Mesenchymal stem cell (in vitro differentiated cells and primary cell): ENCODE measurements at regions not wholly inside any gene's neighbourhood (a gene's known extent, or its start where the extent isn't known, plus 50 kb on each side); places are given as distances from the start of the nearest gene placed in this dataset.
A peak's percentile ranks its signal among the peaks of the same experiment; 100 is the strongest.

Experiments used
- DNase-seq: peaks from one replicate; pipeline ENCODE4 v3.0.0-alpha.2; 2013
- H2AFZ ChIP-seq: one replicate; pipeline ENCODE4 v1.6.1; 2013; ENCODE audit warnings: low read depth, mild to moderate bottlenecking, control low read depth, inconsistent platforms, low read length, moderate library complexity
- H2AK5ac ChIP-seq: 2 replicates; pipeline ENCODE4 v1.6.1; 2013; ENCODE audit warnings: low read length, moderate library complexity, mild to moderate bottlenecking, inconsistent platforms; ENCODE audit not compliant: severe bottlenecking
- H2BK120ac ChIP-seq: one replicate; pipeline ENCODE4 v1.6.1; 2013; ENCODE audit warnings: low read depth, mild to moderate bottlenecking, inconsistent platforms, low read length, moderate library complexity
- H2BK12ac ChIP-seq, 2 experiments: one replicate each; pipeline ENCODE4 v1.6.1; 2013; ENCODE audit warnings: inconsistent platforms in 2 of 2, low read length in 2 of 2, mild to moderate bottlenecking in 2 of 2, moderate library complexity in 2 of 2, control low read depth in 1 of 2
- H2BK15ac ChIP-seq: one replicate; pipeline ENCODE4 v1.6.1; 2013; ENCODE audit warnings: mild to moderate bottlenecking, low read depth, inconsistent platforms; ENCODE audit not compliant: poor library complexity, severe bottlenecking
- H2BK5ac ChIP-seq: 2 replicates; pipeline ENCODE4 v1.6.1; 2013; ENCODE audit warnings: low read depth, mild to moderate bottlenecking, low read length, control low read depth, inconsistent platforms; ENCODE audit not compliant: poor library complexity, severe bottlenecking
- H3K14ac ChIP-seq, 2 experiments: one replicate each; pipeline ENCODE4 v1.6.1; 2013; ENCODE audit warnings: inconsistent platforms in 2 of 2, low read length in 2 of 2, control low read depth in 1 of 2, mild to moderate bottlenecking in 1 of 2, moderate library complexity in 1 of 2
- H3K18ac ChIP-seq, 2 experiments: one replicate each; pipeline ENCODE4 v1.6.1; 2013; ENCODE audit warnings: inconsistent platforms in 2 of 2, low read length in 2 of 2, control low read depth in 1 of 2, low read depth in 1 of 2, mild to moderate bottlenecking in 1 of 2
- H3K23ac ChIP-seq, 2 experiments: one replicate each; pipeline ENCODE4 v1.6.1; 2013; ENCODE audit warnings: inconsistent platforms in 2 of 2, low read length in 2 of 2, mild to moderate bottlenecking in 2 of 2, moderate library complexity in 2 of 2, control low read depth in 1 of 2
- H3K27ac ChIP-seq: 2 replicates; pipeline ENCODE4 v1.5.1; 2013; ENCODE audit warnings: mild to moderate bottlenecking, moderate library complexity, low read length, control low read depth, inconsistent platforms; ENCODE audit not compliant: poor library complexity, severe bottlenecking
- H3K27me3 ChIP-seq, 2 experiments: 2 replicates each; pipeline versions ENCODE4 v1.6.1 to v1.7.0; 2013; ENCODE audit warnings: low read length in 2 of 2, mild to moderate bottlenecking in 2 of 2, moderate library complexity in 2 of 2, control low read depth in 1 of 2, inconsistent platforms in 1 of 2; ENCODE audit not compliant: control insufficient read depth in 1 of 2, insufficient read depth in 1 of 2
- H3K36me3 ChIP-seq, 2 experiments: 2 replicates each; pipeline versions ENCODE4 v1.6.1 to v1.7.0; 2013; ENCODE audit warnings: low read length in 2 of 2, control low read depth in 1 of 2, inconsistent platforms in 1 of 2, low read depth in 1 of 2, mild to moderate bottlenecking in 1 of 2; ENCODE audit not compliant: insufficient read depth in 2 of 2, control insufficient read depth in 1 of 2
- H3K4ac ChIP-seq, 2 experiments: one replicate each; pipeline ENCODE4 v1.6.1; 2013; ENCODE audit warnings: inconsistent platforms in 2 of 2, low read length in 2 of 2, mild to moderate bottlenecking in 2 of 2, moderate library complexity in 2 of 2, control low read depth in 1 of 2, low read depth in 1 of 2
- H3K4me1 ChIP-seq: 2 replicates; pipeline ENCODE4 v1.6.1; 2013; ENCODE audit warnings: low read depth, low read length, control low read depth; ENCODE audit not compliant: control insufficient read depth, insufficient read depth
- H3K4me2 ChIP-seq: 2 replicates; pipeline ENCODE4 v1.6.1; 2013; ENCODE audit warnings: low read length, mild to moderate bottlenecking, inconsistent platforms; ENCODE audit not compliant: poor library complexity, severe bottlenecking
- H3K4me3 ChIP-seq, 2 experiments: 2 replicates each; pipeline versions ENCODE4 v1.5.1 to v1.7.0; 2013; ENCODE audit warnings: low read length in 2 of 2, mild to moderate bottlenecking in 2 of 2, control low read depth in 1 of 2, low read depth in 1 of 2; ENCODE audit not compliant: insufficient read depth in 1 of 2
- H3K79me1 ChIP-seq: replicated peaks from 2 replicates; pipeline ENCODE4 v1.6.1; 2013; ENCODE audit warnings: mild to moderate bottlenecking, control low read depth, low read length, inconsistent platforms; ENCODE audit not compliant: poor library complexity, severe bottlenecking
- H3K9ac ChIP-seq: 2 replicates; pipeline ENCODE4 v1.7.0; 2013; ENCODE audit warnings: mild to moderate bottlenecking, low read length, moderate library complexity
- H3K9me3 ChIP-seq: 2 replicates; pipeline ENCODE4 v1.7.0; 2013; ENCODE audit warnings: mild to moderate bottlenecking, low read length; ENCODE audit not compliant: control insufficient read depth
- H4K8ac ChIP-seq: one replicate; pipeline ENCODE4 v1.6.1; 2013; ENCODE audit warnings: inconsistent platforms, mild to moderate bottlenecking, low read length, moderate library complexity
- H4K91ac ChIP-seq: one replicate; pipeline ENCODE4 v1.6.1; 2013; ENCODE audit warnings: mild to moderate bottlenecking, low read length, inconsistent platforms
- WGBS: methylation state at CpG from one replicate; pipeline ENCODE4 v1.1.7; 2013; ENCODE audit warnings: mixed read lengths; 5-methylcytosine and 5-hydroxymethylcytosine counted together

- no peak overlapping the region for H2BK15ac ChIP-seq
- H4K91ac ChIP-seq = no peak overlapping the region
- H3K27ac ChIP-seq = no peak overlapping the region
- no peak overlapping the region for H2BK12ac ChIP-seq
- DNase-seq = no peak
- no peak overlapping the region for H2AFZ ChIP-seq
- H2BK120ac ChIP-seq = no peak overlapping the region
- H3K4me2 ChIP-seq = no peak overlapping the region
- H2AK5ac ChIP-seq = no peak overlapping the region
- no peaks in the 10 kb centered on the region for H3K79me1 ChIP-seq
- no peaks in the 10 kb centered on the region for H3K9me3 ChIP-seq
- H3K36me3 ChIP-seq = no peaks in the 10 kb centered on the region
- 80% methylated on average over 1 of the region's 3 CpGs for WGBS
- H2BK5ac ChIP-seq = no peak overlapping the region
- no peaks in the 10 kb centered on the region for H3K4me1 ChIP-seq
- H3K4ac ChIP-seq = no peak overlapping the region
- no peak overlapping the region for H3K4me3 ChIP-seq
- H3K9ac ChIP-seq = no peak overlapping the region
- peak overlapping the region in 1 of 2 experiments; percentile 52 for H3K18ac ChIP-seq
- H3K14ac ChIP-seq = no peak overlapping the region
- H4K8ac ChIP-seq = no peak overlapping the region
- H3K27me3 ChIP-seq = no peaks in the 10 kb centered on the region
- no peak overlapping the region for H3K23ac ChIP-seq
Measured at GRCh38 chr5:145111420-145111819, 723.7 kb downstream of the PRELID2 start.

GRCh38 chr5:145110834-145111233 is 724.3 kb downstream of the PRELID2 start:
- no peak overlapping the region for H3K18ac ChIP-seq
- H3K27me3 ChIP-seq = no peaks in the 10 kb centered on the region
- no peak overlapping the region for H3K27ac ChIP-seq
- peak; percentile 1 for DNase-seq
- no peak overlapping the region for H3K4me3 ChIP-seq
- no peak overlapping the region for H3K4me2 ChIP-seq
- H3K36me3 ChIP-seq = no peaks in the 10 kb centered on the region
- no peak overlapping the region for H2AFZ ChIP-seq
- no peak overlapping the region for H3K9ac ChIP-seq
- H2BK15ac ChIP-seq = no peak overlapping the region
- no peak overlapping the region for H2BK12ac ChIP-seq
- no peaks in the 10 kb centered on the region for H3K4me1 ChIP-seq
- no peak overlapping the region for H2BK5ac ChIP-seq
- no peak overlapping the region for H2BK120ac ChIP-seq
- no peak overlapping the region for H3K23ac ChIP-seq
- H3K79me1 ChIP-seq = no peaks in the 10 kb centered on the region
- H2AK5ac ChIP-seq = no peak overlapping the region
- H3K4ac ChIP-seq = no peak overlapping the region
- H3K9me3 ChIP-seq = no peaks in the 10 kb centered on the region
- no peak overlapping the region for H3K14ac ChIP-seq
- H4K91ac ChIP-seq = no peak overlapping the region
- H4K8ac ChIP-seq = no peak overlapping the region

- H3K9me3 ChIP-seq = no peaks in the 10 kb centered on the region
- no peaks in the 10 kb centered on the region for H3K36me3 ChIP-seq
- H2BK12ac ChIP-seq = no peak overlapping the region
- H3K23ac ChIP-seq = no peak overlapping the region
- no peak overlapping the region for H3K18ac ChIP-seq
- H3K9ac ChIP-seq = no peak overlapping the region
- H3K4me3 ChIP-seq = no peak overlapping the region
- WGBS = no CpG with 5 or more reads among the region's 5 CpGs
- H2BK5ac ChIP-seq = no peak overlapping the region
- H3K79me1 ChIP-seq = no peaks in the 10 kb centered on the region
- no peak for DNase-seq
- no peaks in the 10 kb centered on the region for H3K27me3 ChIP-seq
- no peak overlapping the region for H2AFZ ChIP-seq
- no peak overlapping the region for H4K91ac ChIP-seq
- no peak overlapping the region for H2BK120ac ChIP-seq
- H3K14ac ChIP-seq = no peak overlapping the region
- no peak overlapping the region for H3K4me2 ChIP-seq
- no peaks in the 10 kb centered on the region for H3K4me1 ChIP-seq
- no peak overlapping the region for H3K27ac ChIP-seq
- no peak overlapping the region for H2AK5ac ChIP-seq
- no peak overlapping the region for H2BK15ac ChIP-seq
- no peak overlapping the region for H4K8ac ChIP-seq
- no peak overlapping the region for H3K4ac ChIP-seq
Measured at GRCh38 chr5:145110181-145110580, 725.0 kb downstream of the PRELID2 start.

- no peak overlapping the region for H3K4ac ChIP-seq
- H3K9me3 ChIP-seq = no peaks in the 10 kb centered on the region
- no peak overlapping the region for H2AFZ ChIP-seq
- H3K4me2 ChIP-seq = no peak overlapping the region
- no peak overlapping the region for H2BK15ac ChIP-seq
- H3K9ac ChIP-seq = no peak overlapping the region
- no peak overlapping the region for H3K23ac ChIP-seq
- H3K27ac ChIP-seq = no peak overlapping the region
- H4K8ac ChIP-seq = no peak overlapping the region
- no peak overlapping the region for H3K4me3 ChIP-seq
- no peak overlapping the region for H3K18ac ChIP-seq
- H3K14ac ChIP-seq = no peak overlapping the region
- 90% methylated on average over 2 of the region's 3 CpGs for WGBS
- no peak for DNase-seq
- H2BK120ac ChIP-seq = no peak overlapping the region
- H3K27me3 ChIP-seq = no peaks in the 10 kb centered on the region
- H3K79me1 ChIP-seq = no peaks in the 10 kb centered on the region
- H3K36me3 ChIP-seq = no peaks in the 10 kb centered on the region
- no peak overlapping the region for H2AK5ac ChIP-seq
- H4K91ac ChIP-seq = no peak overlapping the region
- no peak overlapping the region for H2BK5ac ChIP-seq
- no peaks in the 10 kb centered on the region for H3K4me1 ChIP-seq
- H2BK12ac ChIP-seq = no peak overlapping the region
Measured at GRCh38 chr5:145105384-145105783, 729.8 kb downstream of the PRELID2 start.
